Endothelial cell (in vitro differentiated cells): ENCODE measurements at regions not wholly inside any gene's neighbourhood (a gene's known extent, or its start where the extent isn't known, plus 50 kb on each side); places are given as distances from the start of the nearest gene placed in this dataset.

Experiments used
- DNase-seq: peaks from one replicate; pipeline ENCODE4 v3.0.0; 2021; ENCODE audit warnings: low spot score
- H3K27ac Mint-ChIP-seq: one replicate; pipeline ENCODE4 v1.8.0; 2021; ENCODE audit warnings: mixed read lengths, inconsistent platforms; ENCODE audit not compliant: unreplicated experiment
- H3K27me3 Mint-ChIP-seq: one replicate; pipeline ENCODE4 v1.8.0; 2021; ENCODE audit warnings: mild to moderate bottlenecking, moderate library complexity, mixed read lengths, inconsistent platforms; ENCODE audit not compliant: unreplicated experiment
- H3K36me3 Mint-ChIP-seq: one replicate; pipeline ENCODE4 v1.8.0; 2021; ENCODE audit warnings: mild to moderate bottlenecking, low read depth, mixed read lengths, inconsistent platforms; ENCODE audit not compliant: unreplicated experiment
- H3K4me1 Mint-ChIP-seq: one replicate; pipeline ENCODE4 v1.8.0; 2021; ENCODE audit warnings: mild to moderate bottlenecking, mixed read lengths, inconsistent platforms; ENCODE audit not compliant: unreplicated experiment
- H3K4me3 Mint-ChIP-seq: one replicate; pipeline ENCODE4 v1.8.0; 2021; ENCODE audit warnings: mild to moderate bottlenecking, mixed read lengths, inconsistent platforms; ENCODE audit not compliant: unreplicated experiment
- H3K9me3 Mint-ChIP-seq: one replicate; pipeline ENCODE4 v1.8.0; 2021; ENCODE audit warnings: mixed read lengths, inconsistent platforms; ENCODE audit not compliant: unreplicated experiment
- TF ChIP-seq, protein P1 (sequence below): fragments of 200-600 bp; sonication (generic); IDR thresholded peaks from one replicate; pipeline ENCODE4 v1.5.0; 2021; ENCODE audit warnings: antibody characterized with exemption; ENCODE audit not compliant: unreplicated experiment

DNA sequence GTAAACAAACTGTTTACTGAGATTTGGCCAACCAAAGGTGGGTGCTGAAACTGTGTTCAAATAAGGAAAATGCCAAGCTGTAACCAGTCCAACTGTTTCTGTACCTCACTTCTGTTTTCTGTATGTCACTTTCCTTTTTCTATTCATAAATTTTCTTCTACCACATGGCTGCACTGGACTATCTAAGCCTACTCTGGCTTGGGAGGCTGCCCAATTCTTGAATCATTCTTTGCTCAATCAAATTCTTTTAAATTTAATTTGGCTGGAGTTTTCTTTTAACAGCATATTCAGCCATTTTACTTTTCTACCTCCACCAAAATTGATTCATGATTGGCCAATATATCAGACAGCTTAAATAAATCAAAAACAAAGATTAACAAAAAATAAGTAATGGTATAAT, 1575.5 kb upstream of the SPRY2 start:
- no peak overlapping the region for H3K27ac Mint-ChIP-seq
- no peaks in the 10 kb centered on the region for H3K9me3 Mint-ChIP-seq
- DNase-seq, result no peak
- no peaks in the 10 kb centered on the region for H3K27me3 Mint-ChIP-seq
- no peaks in the 10 kb centered on the region for H3K4me1 Mint-ChIP-seq
- no peak overlapping the region for H3K4me3 Mint-ChIP-seq
- TF ChIP-seq, protein P1, sequence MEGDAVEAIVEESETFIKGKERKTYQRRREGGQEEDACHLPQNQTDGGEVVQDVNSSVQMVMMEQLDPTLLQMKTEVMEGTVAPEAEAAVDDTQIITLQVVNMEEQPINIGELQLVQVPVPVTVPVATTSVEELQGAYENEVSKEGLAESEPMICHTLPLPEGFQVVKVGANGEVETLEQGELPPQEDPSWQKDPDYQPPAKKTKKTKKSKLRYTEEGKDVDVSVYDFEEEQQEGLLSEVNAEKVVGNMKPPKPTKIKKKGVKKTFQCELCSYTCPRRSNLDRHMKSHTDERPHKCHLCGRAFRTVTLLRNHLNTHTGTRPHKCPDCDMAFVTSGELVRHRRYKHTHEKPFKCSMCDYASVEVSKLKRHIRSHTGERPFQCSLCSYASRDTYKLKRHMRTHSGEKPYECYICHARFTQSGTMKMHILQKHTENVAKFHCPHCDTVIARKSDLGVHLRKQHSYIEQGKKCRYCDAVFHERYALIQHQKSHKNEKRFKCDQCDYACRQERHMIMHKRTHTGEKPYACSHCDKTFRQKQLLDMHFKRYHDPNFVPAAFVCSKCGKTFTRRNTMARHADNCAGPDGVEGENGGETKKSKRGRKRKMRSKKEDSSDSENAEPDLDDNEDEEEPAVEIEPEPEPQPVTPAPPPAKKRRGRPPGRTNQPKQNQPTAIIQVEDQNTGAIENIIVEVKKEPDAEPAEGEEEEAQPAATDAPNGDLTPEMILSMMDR, result no peak
- no peaks in the 10 kb centered on the region for H3K36me3 Mint-ChIP-seq

DNA sequence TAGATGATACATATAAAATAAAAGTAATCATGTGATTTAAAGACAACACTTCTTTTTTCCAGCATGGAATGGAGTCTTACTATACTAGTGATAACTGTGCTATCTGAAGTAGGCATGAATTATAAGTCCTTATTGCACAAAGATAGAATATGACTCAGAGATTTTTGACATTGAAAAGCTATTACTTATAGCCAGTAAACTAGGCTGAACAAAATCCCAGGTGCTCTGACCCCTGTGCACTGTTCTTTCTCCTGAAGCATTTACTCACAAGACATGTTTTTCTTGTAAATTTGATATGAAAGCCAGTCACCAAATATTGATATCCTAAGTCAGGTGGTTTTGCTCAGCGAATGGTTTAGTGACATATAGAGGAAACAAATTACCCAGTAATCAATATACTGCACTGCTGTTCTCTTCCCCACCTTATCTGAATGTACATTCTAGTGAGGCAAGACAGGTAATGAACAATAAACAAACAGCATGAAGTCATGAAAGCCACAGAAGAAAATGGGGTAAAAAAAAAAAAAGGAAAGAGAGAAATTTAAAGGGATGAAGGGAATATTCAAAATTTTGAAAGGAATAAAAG, 1567.0 kb upstream of the SPRY2 start:
- no peak for DNase-seq
- Mint-ChIP-seq H3K9me3 (no peaks in the 10 kb centered on the region), H3K27me3 (no peaks in the 10 kb centered on the region), H3K27ac (no peak overlapping the region), H3K4me3 (no peak overlapping the region), H3K36me3 (no peaks in the 10 kb centered on the region), H3K4me1 (no peaks in the 10 kb centered on the region)
- TF ChIP-seq, protein P1, result no peak

DNA sequence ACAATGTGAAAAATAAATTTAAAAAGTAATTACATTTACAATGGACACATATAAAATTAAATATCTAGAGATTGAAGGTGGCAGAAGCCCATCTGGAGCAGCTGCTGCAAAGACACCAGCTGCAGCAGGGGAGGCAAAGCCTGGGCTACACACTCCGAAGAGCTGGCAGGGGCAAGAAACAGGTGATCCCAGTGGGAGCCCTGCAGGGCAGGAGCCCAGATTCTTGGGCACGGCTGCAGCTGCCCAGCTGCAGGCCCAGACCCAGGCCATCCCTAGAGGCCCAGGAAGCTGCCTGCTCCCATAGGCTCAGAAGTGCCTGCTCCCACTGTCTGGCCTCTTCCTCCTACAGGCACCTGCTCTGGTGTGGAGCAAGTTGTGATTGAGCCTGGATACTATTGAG, 1547.9 kb upstream of the SPRY2 start:
- TF ChIP-seq, protein P1, result no peak
- Mint-ChIP-seq H3K27ac (no peak overlapping the region), H3K4me1 (no peaks in the 10 kb centered on the region), H3K4me3 (no peak overlapping the region), H3K27me3 (no peaks in the 10 kb centered on the region), H3K36me3 (no peaks in the 10 kb centered on the region), H3K9me3 (no peaks in the 10 kb centered on the region)
- no peak for DNase-seq

DNA sequence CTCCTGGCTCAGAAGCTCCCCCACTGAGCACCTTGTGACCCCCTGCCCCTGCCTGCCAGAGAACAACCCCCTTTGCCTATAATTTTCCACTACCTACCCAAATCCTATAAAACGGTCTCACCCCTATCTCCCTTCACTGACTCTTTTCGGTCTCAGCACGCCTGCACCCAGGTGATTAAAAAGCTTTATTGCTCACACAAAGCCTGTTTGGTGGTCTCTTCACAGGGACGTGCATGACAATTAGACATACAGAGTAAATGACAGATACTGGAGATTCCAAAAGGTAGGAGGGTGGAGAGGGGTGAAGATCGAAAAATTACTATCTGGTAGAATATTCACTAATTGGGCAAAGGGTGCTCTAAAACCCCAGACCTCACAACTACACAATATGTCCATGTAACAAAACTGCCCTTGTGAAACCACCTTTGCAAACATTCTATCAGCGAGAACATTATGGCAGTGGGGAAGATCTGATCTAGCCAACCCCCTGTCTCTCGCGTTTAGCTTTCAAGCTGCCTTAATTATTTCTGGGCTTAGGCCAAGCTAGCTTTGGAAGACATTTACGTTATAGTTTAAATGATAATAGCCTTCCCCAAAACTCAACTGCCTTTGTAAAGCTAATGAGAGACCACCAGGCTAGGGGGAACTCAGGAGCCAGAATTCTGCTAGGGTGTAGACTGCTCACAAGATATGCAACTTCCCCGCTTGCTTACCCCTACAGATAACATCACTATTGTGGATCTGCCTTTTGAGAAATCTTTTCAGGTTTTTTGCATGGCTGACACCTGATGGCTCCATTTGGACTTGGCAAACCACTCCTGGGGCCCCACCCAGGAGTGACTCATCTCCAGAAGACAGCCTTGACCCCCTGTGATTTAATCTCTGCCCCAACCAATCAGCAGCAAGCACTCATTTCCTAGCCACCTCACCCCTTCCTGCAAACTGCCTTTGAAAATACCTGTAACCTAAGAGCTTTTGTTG, 1534.0 kb upstream of the SPRY2 start:
- no peak overlapping the region for H3K27ac Mint-ChIP-seq
- H3K4me1 Mint-ChIP-seq, result peaks cover 2% of the 10 kb centered on the region

More for the DNA sequence above, 1534.0 kb upstream of the SPRY2 start:
- no peaks in the 10 kb centered on the region for H3K9me3 Mint-ChIP-seq
- TF ChIP-seq, protein P1, result no peak
- H3K4me3 Mint-ChIP-seq, result no peak overlapping the region
- no peaks in the 10 kb centered on the region for H3K36me3 Mint-ChIP-seq
- no peaks in the 10 kb centered on the region for H3K27me3 Mint-ChIP-seq
- DNase-seq, result no peak
